ENCODE measurements at regions not wholly inside any gene's neighbourhood (a gene's known extent, or its start where the extent isn't known, plus 50 kb on each side); places are given as distances from the start of the nearest gene placed in this dataset.

DNA sequence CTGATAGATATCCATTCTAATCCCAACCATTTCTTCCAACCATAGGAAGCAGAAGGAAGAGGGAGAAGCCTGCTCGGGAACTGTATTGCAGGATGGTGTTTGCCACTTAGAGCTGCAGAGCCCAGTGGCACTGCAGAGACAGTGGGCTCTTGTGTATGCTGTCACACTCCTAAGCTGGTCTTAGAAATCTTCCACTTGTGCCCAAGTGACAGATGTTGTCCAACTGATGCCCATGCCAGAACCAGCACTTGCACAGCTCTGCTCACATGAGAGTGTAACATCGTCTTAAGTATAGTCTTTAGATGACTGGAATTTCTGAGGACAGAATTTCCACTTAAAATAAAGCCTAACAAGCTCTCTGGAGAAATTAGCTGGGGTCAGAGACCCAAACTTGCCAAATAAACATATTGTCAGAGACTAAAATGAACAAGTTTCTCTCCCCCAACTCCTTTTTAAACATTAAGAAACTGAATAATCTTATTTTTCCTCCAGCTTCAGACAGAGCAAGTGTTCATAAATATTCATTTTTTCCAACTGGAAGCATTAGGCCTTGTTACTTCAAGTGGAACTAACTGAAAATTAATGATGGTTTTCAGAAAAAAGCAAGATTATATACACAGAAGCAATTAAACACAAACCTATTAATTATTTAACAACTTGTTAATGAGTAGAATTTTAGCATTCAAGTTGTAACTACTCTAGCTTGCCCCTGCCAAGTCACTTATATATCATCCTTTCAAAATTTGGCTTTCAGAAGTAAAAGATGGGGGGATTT is 577.3 kb downstream of the AJAP1 start:
- no peak overlapping the region for H3K4me3 ChIP-seq (ENCODE audit: low read length)
- no peak for DNase-seq (ENCODE audit: low read depth, low spot score)

- no peak for DNase-seq (ENCODE audit: low read depth, low spot score)
- no peak overlapping the region for H3K4me3 ChIP-seq (ENCODE audit: low read length)
Observed at GRCh38 chr1:5227114-5227513, 572.7 kb downstream of the AJAP1 start.

DNA sequence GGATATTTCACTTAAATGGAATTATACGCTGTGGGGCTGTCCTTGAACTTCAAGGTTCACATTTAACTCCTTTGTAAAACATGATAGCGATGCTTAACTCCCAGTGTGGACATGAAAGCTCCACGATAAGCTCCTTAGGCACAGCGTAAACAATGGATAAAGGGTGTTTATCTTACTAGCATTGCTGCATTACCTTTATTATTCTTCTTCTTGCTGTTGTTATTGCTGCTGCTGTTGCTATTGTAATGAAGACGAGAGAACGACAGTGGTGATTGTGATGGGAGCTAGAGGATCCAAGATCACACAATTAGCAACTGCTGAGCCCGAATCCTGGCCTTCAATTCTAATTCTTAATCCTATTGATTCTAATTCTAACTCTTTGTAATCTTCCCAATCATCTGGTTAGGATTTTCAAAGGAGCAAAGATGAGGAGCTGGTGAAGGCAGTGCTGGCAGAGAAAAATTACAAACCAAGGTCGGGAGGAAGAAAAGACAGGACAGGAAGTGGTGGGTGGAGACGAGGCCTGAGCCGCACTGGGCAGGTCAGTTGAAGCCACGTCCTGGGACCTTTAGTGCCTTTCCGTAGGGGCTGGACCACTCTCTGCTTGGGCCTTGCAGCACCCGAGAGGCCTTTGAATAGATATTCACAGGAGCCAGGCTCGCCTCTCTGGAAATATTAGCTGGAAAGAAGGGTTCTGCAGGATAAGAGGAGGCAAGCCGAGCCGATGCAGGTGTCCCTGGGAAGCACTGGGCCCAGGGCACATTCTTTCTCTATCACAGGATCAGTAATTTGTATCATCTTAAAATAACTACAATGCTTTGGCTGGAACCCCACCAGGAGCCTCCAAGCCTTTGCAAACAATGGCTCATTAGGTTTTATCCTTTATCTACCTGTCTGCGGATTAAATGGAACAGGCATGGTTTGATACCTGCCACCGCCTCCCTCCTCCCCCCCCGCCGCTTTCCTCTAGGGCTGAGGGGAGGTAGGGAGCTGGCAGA is 571.6 kb downstream of the AJAP1 start:
- H3K4me3 ChIP-seq (ENCODE audit: low read length) = no peak overlapping the region
- no peak for DNase-seq (ENCODE audit: low read depth, low spot score)

GRCh38 chr1:5223206-5223605 is 568.8 kb downstream of the AJAP1 start:
- DNase-seq (ENCODE audit: low read depth, low spot score) = no peak
- H3K4me3 ChIP-seq (ENCODE audit: low read length) = no peak overlapping the region

- DNase-seq (ENCODE audit: low read depth, low spot score) = no peak
- H3K4me3 ChIP-seq (ENCODE audit: low read length) = no peak overlapping the region
Observed at GRCh38 chr1:5222626-5223025, 568.2 kb downstream of the AJAP1 start.

GRCh38 chr1:5221451-5221850 is 567.0 kb downstream of the AJAP1 start:
- no peak for DNase-seq (ENCODE audit: low read depth, low spot score)

GRCh38 chr1:5220821-5221220 is 566.4 kb downstream of the AJAP1 start:
- DNase-seq (ENCODE audit: low read depth, low spot score) = no peak
- no peak overlapping the region for H3K4me3 ChIP-seq (ENCODE audit: low read length)

More at GRCh38 chr1:5221451-5221850, 567.0 kb downstream of the AJAP1 start:
- no peak overlapping the region for H3K4me3 ChIP-seq (ENCODE audit: low read length)

GRCh38 chr1:5220421-5220820 is 566.0 kb downstream of the AJAP1 start:
- H3K4me3 ChIP-seq (ENCODE audit: low read length) = no peak overlapping the region
- DNase-seq (ENCODE audit: low read depth, low spot score) = no peak

DNA sequence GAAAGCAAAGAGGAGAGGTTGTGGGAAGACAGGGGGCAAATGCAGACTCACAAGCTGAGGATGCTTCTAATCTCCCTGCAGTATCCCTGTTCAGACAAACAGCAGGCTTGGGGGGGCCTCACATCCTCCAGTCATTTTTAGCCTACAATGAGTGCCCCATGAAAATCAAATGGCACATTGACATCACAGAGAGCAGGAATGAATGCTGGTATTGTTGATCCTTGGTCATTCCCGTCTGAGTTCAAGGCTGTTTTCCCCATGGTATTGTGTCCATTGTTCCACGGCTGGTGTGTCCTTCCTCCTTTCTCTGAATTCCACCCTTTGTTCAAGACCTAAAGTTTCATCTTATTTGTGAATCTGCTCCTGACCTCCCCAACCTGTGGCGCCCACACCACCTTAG is 545.6 kb downstream of the AJAP1 start:
- no peak overlapping the region for H3K4me3 ChIP-seq (ENCODE audit: low read length)
- no peak for DNase-seq (ENCODE audit: low read depth, low spot score)

- no peak overlapping the region for H3K4me3 ChIP-seq (ENCODE audit: low read length)
- DNase-seq (ENCODE audit: low read depth, low spot score) = no peak
Observed at GRCh38 chr1:5198328-5198727, 543.9 kb downstream of the AJAP1 start.

GRCh38 chr1:5191470-5191869 is 537.1 kb downstream of the AJAP1 start:
- no peak overlapping the region for H3K4me3 ChIP-seq (ENCODE audit: low read length)
- DNase-seq (ENCODE audit: low read depth, low spot score) = no peak

DNA sequence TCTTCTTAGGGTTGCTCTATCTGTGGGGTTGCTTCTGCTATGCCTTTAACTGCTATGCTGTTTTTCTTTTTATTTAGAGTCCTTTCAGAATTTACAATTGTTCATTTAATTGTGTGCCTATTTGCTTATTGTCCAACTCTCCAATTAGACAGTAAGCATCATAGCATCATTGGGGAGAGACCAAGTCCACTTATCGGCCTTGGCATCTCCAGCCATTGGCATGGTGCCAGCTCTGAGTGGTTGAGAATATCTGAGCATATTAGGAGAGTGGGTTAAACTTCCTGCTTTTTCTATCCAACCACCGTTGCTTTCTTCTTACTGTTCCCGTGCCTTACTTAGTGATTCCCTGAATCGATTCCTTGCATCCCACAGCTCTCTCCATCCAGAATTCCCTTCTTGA is 535.0 kb downstream of the AJAP1 start:
- DNase-seq (ENCODE audit: low read depth, low spot score) = no peak
- no peak overlapping the region for H3K4me3 ChIP-seq (ENCODE audit: low read length)

GRCh38 chr1:5165762-5166161 is 511.4 kb downstream of the AJAP1 start:
- H3K4me3 ChIP-seq (ENCODE audit: low read length) = no peak overlapping the region
- DNase-seq (ENCODE audit: low read depth, low spot score) = no peak

DNA sequence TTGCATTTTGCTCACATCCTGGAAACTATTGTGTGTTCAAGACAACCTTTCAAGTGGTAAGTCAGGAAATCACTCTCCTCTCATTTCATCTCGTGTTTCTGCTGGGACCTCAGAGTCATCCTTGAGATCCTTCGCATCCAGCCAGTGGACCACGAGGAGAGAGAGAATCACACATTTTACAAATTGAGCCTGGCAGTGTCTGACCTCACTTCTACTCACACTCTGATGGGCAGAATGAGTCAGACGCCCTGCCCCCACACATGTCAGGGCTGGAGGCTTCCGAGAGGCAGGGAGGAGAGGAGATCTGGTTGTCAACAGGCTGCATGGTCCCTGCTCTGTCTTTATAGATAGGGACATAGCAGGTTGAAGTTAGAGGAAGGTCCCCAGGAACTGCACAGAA is 509.7 kb downstream of the AJAP1 start:
- DNase-seq (ENCODE audit: low read depth, low spot score) = no peak

GRCh38 chr1:5161372-5161771 is 507.0 kb downstream of the AJAP1 start:
- no peak overlapping the region for H3K4me3 ChIP-seq (ENCODE audit: low read length)
- DNase-seq (ENCODE audit: low read depth, low spot score) = no peak

More for the DNA sequence above, 509.7 kb downstream of the AJAP1 start:
- H3K4me3 ChIP-seq (ENCODE audit: low read length) = no peak overlapping the region

DNA sequence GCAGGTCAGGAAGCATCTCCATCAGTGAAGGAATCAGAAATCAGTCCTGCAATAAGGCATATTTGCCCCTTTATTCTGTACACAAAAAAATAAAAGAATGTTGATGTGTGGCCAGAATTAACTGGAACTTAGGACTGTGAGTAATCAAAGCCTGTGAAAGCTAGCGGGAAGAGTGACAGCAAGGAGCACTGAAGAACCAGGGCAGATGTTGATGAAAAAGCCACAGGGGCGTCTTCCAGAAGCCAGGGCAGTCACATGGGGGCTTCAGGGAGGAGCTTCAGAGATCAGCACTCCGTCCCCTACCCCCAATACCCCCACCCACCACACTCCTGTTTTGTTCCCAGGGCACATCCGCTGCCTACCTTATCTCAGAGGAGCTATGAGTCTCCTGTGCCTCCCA is 502.8 kb downstream of the AJAP1 start:
- no peak for DNase-seq (ENCODE audit: low read depth, low spot score)
- no peak overlapping the region for H3K4me3 ChIP-seq (ENCODE audit: low read length)

DNA sequence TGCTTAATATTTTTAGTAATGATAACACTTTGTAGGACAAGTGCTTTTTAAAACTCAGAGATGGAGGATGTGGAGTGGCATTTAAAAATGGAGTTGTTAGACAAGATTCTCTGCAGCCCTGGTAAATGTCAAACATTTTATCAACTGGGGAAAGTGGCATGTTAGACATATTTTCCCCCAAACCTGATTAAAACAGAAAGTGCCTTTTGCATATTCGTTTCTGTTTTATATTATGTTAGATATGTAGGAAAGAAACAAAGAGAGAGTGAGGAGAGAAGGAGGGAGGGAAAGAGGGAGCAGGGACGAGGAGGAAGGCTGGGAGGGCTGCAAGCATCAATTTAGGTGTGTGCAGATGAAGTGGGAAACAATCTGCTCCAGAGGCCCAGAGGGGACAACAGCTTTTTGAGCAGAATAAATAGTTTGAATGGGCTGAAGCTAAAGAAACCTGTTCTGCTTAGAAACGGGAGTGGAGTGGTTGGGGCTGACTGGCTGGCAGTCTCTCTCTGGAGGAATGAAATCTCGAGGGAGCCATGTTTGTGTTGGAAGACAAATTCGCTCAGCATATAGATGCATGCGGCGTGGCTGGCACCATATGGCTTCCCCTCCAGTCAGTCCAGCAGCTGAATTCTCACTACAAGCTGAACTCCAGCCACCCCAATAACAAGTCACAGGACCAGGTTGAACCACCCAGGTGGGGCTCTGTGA is 502.2 kb downstream of the AJAP1 start:
- DNase-seq (ENCODE audit: low read depth, low spot score) = no peak

DNA sequence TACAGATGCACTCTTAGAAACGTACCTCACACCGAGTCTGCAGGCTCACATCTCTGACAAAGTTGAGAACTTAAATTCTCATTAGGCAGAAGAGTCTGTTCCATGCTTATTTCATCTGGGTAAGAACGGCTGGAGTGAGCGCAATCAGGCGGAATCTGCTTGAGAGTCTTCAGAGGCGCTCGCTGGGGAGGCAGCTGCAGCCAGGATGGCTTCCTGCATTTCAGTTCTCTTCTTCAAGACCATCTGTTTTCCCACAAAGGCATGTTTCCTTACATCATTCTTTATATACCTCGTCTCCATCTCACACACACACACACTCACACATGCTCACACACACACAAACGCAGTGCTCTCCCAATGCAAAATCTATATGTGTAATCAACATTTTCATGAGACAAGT is 497.1 kb downstream of the AJAP1 start:
- H3K4me3 ChIP-seq (ENCODE audit: low read length) = no peak overlapping the region
- no peak for DNase-seq (ENCODE audit: low read depth, low spot score)

More for the DNA sequence above, 502.2 kb downstream of the AJAP1 start:
- H3K4me3 ChIP-seq (ENCODE audit: low read length) = no peak overlapping the region

- H3K4me3 ChIP-seq (ENCODE audit: low read length) = no peak overlapping the region
- DNase-seq (ENCODE audit: low read depth, low spot score) = no peak
Observed at GRCh38 chr1:5150191-5150590, 495.8 kb downstream of the AJAP1 start.

GRCh38 chr1:5147806-5148205 is 493.4 kb downstream of the AJAP1 start:
- no peak for DNase-seq (ENCODE audit: low read depth, low spot score)
- no peak overlapping the region for H3K4me3 ChIP-seq (ENCODE audit: low read length)
